Panc1 (cell line): ENCODE measurements at regions not wholly inside any gene's neighbourhood (a gene's known extent, or its start where the extent isn't known, plus 50 kb on each side); places are given as distances from the start of the nearest gene placed in this dataset.

Experiments
- POLR2AphosphoS5 ChIP-seq: IDR thresholded peaks from 2 replicates; pipeline ENCODE4 v1.6.1; 2012; ENCODE audit warnings: mild to moderate bottlenecking, low read depth, low read length, moderate library complexity
- SIN3A ChIP-seq: IDR thresholded peaks from 2 replicates; pipeline ENCODE4 v1.6.1; 2012; ENCODE audit warnings: low read depth, mild to moderate bottlenecking, low read length, moderate library complexity, borderline replicate concordance; ENCODE audit not compliant: insufficient read depth
- TF ChIP-seq, protein P1 (sequence below), 2 experiments: IDR thresholded peaks; 2 replicates each; pipeline ENCODE4 v1.6.1; 2011 to 2012; ENCODE audit warnings: low read depth in 2 of 2, control low read depth in 1 of 2, low read length in 1 of 2, mild to moderate bottlenecking in 1 of 2, moderate library complexity in 1 of 2; ENCODE audit not compliant: insufficient read depth in 1 of 2
- TF ChIP-seq, protein P2 (sequence below): fragments of 450-650 bp; IDR thresholded peaks from 2 replicates; pipeline ENCODE4 v1.5.1; 2017; ENCODE audit warnings: mild to moderate bottlenecking

- TF ChIP-seq POLR2AphosphoS5 (no peak), SIN3A (no peak)
- TF ChIP-seq, protein P1, sequence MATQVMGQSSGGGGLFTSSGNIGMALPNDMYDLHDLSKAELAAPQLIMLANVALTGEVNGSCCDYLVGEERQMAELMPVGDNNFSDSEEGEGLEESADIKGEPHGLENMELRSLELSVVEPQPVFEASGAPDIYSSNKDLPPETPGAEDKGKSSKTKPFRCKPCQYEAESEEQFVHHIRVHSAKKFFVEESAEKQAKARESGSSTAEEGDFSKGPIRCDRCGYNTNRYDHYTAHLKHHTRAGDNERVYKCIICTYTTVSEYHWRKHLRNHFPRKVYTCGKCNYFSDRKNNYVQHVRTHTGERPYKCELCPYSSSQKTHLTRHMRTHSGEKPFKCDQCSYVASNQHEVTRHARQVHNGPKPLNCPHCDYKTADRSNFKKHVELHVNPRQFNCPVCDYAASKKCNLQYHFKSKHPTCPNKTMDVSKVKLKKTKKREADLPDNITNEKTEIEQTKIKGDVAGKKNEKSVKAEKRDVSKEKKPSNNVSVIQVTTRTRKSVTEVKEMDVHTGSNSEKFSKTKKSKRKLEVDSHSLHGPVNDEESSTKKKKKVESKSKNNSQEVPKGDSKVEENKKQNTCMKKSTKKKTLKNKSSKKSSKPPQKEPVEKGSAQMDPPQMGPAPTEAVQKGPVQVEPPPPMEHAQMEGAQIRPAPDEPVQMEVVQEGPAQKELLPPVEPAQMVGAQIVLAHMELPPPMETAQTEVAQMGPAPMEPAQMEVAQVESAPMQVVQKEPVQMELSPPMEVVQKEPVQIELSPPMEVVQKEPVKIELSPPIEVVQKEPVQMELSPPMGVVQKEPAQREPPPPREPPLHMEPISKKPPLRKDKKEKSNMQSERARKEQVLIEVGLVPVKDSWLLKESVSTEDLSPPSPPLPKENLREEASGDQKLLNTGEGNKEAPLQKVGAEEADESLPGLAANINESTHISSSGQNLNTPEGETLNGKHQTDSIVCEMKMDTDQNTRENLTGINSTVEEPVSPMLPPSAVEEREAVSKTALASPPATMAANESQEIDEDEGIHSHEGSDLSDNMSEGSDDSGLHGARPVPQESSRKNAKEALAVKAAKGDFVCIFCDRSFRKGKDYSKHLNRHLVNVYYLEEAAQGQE (IDR thresholded peaks at IDR 0.05; ENCODE audit: insufficient read depth in 1 of 2, low read depth in 2 of 2, low read length in 1 of 2): no peak
- TF ChIP-seq, protein P2, sequence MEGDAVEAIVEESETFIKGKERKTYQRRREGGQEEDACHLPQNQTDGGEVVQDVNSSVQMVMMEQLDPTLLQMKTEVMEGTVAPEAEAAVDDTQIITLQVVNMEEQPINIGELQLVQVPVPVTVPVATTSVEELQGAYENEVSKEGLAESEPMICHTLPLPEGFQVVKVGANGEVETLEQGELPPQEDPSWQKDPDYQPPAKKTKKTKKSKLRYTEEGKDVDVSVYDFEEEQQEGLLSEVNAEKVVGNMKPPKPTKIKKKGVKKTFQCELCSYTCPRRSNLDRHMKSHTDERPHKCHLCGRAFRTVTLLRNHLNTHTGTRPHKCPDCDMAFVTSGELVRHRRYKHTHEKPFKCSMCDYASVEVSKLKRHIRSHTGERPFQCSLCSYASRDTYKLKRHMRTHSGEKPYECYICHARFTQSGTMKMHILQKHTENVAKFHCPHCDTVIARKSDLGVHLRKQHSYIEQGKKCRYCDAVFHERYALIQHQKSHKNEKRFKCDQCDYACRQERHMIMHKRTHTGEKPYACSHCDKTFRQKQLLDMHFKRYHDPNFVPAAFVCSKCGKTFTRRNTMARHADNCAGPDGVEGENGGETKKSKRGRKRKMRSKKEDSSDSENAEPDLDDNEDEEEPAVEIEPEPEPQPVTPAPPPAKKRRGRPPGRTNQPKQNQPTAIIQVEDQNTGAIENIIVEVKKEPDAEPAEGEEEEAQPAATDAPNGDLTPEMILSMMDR: no peak
Measured at GRCh38 chr18:75477900-75478299, 50.4 kb upstream of the SMIM21 start.
